ENCODE measurements at regions not wholly inside any gene's neighbourhood (a gene's known extent, or its start where the extent isn't known, plus 50 kb on each side); places are given as distances from the start of the nearest gene placed in this dataset.

DNA sequence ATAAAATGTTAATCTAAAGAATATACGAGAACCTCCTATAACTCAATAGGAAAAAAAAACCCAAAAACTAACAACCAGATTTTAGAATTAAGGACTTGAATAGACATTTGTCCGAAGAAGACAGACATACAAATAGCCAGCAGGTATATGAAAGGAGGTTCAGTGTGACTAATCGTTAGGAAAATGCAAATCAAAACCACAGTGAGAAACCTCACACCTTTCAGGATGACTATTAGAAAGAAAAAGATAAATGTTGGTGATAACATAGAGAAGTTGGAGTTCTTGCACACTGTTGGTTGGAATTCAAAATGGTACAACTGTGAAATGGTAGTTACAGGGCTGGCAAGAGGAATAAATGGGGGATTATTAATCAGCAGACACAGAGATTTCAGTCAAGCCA is 339.0 kb downstream of the TMEM114 start:
- H2BK12ac ChIP-seq (ENCODE audit: low read depth, low read length): no peak overlapping the region
- no peak overlapping the region for H4K5ac ChIP-seq (ENCODE audit: insufficient read length, low read depth, low read length)
- H3K4me2 ChIP-seq (ENCODE audit: insufficient read depth in 1 of 2, low read depth in 2 of 2, low read length in 2 of 2): no peak overlapping the region
- 93% methylated on average over 3 of the region's 3 CpGs; no CpG with 5 or more reads in 1 of the 2 experiments for WGBS, 2 experiments (ENCODE audit: extremely low coverage in 1 of 2, insufficient coverage in 1 of 2, insufficient read length in 1 of 2, insufficient replicate concordance in 2 of 2, low coverage in 1 of 2, low lambda C conversion rate in 2 of 2, missing lambda C conversion rate in 1 of 2)
- H3K36me3 ChIP-seq (ENCODE audit: control insufficient read depth in 2 of 4, insufficient read depth in 4 of 4, low read length in 3 of 4): no peaks in the 10 kb centered on the region
- no peak overlapping the region for H2BK15ac ChIP-seq (ENCODE audit: low read length)
- no peak overlapping the region for H3K18ac ChIP-seq (ENCODE audit: extremely low read depth, low read length)
- H3K23ac ChIP-seq (ENCODE audit: insufficient read length): no peak overlapping the region
- no peaks in the 10 kb centered on the region for H3K79me2 ChIP-seq (ENCODE audit: control insufficient read depth in 1 of 2, insufficient read depth in 2 of 2, low read length in 2 of 2)
- H2AK5ac ChIP-seq (ENCODE audit: low read depth, low read length): no peak overlapping the region
- no peak overlapping the region for H3K14ac ChIP-seq (ENCODE audit: insufficient read length)
- no peak for DNase-seq (ENCODE audit: low read depth in 1 of 2, low spot score in 2 of 2)
- H3K27me3 ChIP-seq (replicated peaks in 1 of 4; ENCODE audit: control insufficient read depth in 3 of 4, extremely low read depth in 1 of 4, insufficient read depth in 3 of 4, low read length in 3 of 4): no peaks in the 10 kb centered on the region
- FAIRE-seq: no peak
- H4K91ac ChIP-seq (replicated peaks; ENCODE audit: insufficient read length, low read length): no peak overlapping the region
- POLR2A ChIA-PET (ENCODE audit: partially characterized antibody): no interaction called here
- H2AFZ ChIP-seq (ENCODE audit: low read length): no peak overlapping the region
- no peak overlapping the region for H2BK20ac ChIP-seq (ENCODE audit: low read length)
- H2BK120ac ChIP-seq (replicated peaks; ENCODE audit: low read depth, low read length): no peak overlapping the region
- no peaks in the 10 kb centered on the region for H3K4me1 ChIP-seq (replicated peaks in 1 of 4; ENCODE audit: control insufficient read depth in 3 of 4, insufficient read depth in 4 of 4, low read length in 3 of 4)
- H3K56ac ChIP-seq (replicated peaks; ENCODE audit: insufficient read length, low read depth, low read length): no peak overlapping the region
- no peaks in the 10 kb centered on the region for H3K9me3 ChIP-seq (ENCODE audit: insufficient read depth in 2 of 2, low read depth in 1 of 2, low read length in 1 of 2)
- H3K23me2 ChIP-seq (ENCODE audit: low read depth, low read length): no peaks in the 10 kb centered on the region
- no peaks in the 10 kb centered on the region for H3K79me1 ChIP-seq (ENCODE audit: low read depth, low read length)
- CTCF ChIA-PET (ENCODE audit: partially characterized antibody): no interaction called here
- H3K9ac ChIP-seq (replicated peaks in 1 of 4; ENCODE audit: extremely low read depth in 1 of 4, low read depth in 3 of 4, low read length in 3 of 4): no peak overlapping the region
- H2BK5ac ChIP-seq (ENCODE audit: low read depth, low read length): no peak overlapping the region
- H3K27ac ChIP-seq (ENCODE audit: low read depth, low read length): no peak overlapping the region
- no peak overlapping the region for H3K4ac ChIP-seq (replicated peaks; ENCODE audit: insufficient read length, low read depth, low read length)
- no peaks in the 10 kb centered on the region for H4K20me1 ChIP-seq (replicated peaks in 1 of 2; ENCODE audit: control insufficient read depth in 1 of 2, insufficient read depth in 2 of 2, low read length in 2 of 2)
- no peak for TF ChIP-seq RAD21 (IDR thresholded peaks at IDR 0.05 in 1 of 2, conservative IDR thresholded peaks at IDR 0.05 in 1 of 2; ENCODE audit: low read depth in 2 of 2, low read length in 2 of 2)
- H4K8ac ChIP-seq (ENCODE audit: extremely low read depth, insufficient read depth, low read length): no peak overlapping the region
- H3K4me3 ChIP-seq (ENCODE audit: extremely low read depth in 1 of 4, insufficient read depth in 2 of 4, low read depth in 3 of 4, low read length in 4 of 4): no peak overlapping the region
